Thoracic aorta (tissue), 2 donors: ENCODE measurements at regions not wholly inside any gene's neighbourhood (a gene's known extent, or its start where the extent isn't known, plus 50 kb on each side); places are given as distances from the start of the nearest gene placed in this dataset.

Experiments
- ATAC-seq: fragments of 150-250 bp; one replicate; pipeline ENCODE4 v1.8.0; 2017; ENCODE audit warnings: low read depth; ENCODE audit not compliant: insufficient number of reproducible peaks, low FRiP score
- DNase-seq: peaks from one replicate; pipeline ENCODE4 v3.0.0-alpha.2; 2020; ENCODE audit warnings: low spot score
- H3K27ac ChIP-seq, 2 donors: fragments of 200-600 bp; sonication (generic); 1 replicate in 1 of 2; 2 replicates in 1 of 2; pipeline ENCODE4 v1.5.1; 2016; ENCODE audit warnings: mild to moderate bottlenecking in 2 of 2, moderate library complexity in 2 of 2
- H3K27me3 ChIP-seq: fragments of 200-600 bp; sonication (generic); replicated peaks from 2 replicates; pipeline ENCODE4 v1.6.0; 2016; ENCODE audit warnings: mild to moderate bottlenecking; ENCODE audit not compliant: insufficient read depth
- H3K36me3 ChIP-seq: fragments of 200-600 bp; sonication (generic); one replicate; pipeline ENCODE4 v1.5.1; 2016
- H3K4me1 ChIP-seq, 2 donors: fragments of 200-600 bp; sonication (generic); 1 replicate in 1 of 2; 2 replicates in 1 of 2; pipeline versions ENCODE4 v1.5.1 to v1.6.0; 2016; ENCODE audit warnings: low read depth in 2 of 2, mild to moderate bottlenecking in 1 of 2; ENCODE audit not compliant: control insufficient read depth in 1 of 2
- H3K4me3 ChIP-seq: fragments of 200-600 bp; sonication (generic); 2 replicates; pipeline ENCODE4 v1.5.1; 2016; ENCODE audit warnings: mild to moderate bottlenecking
- H3K9me3 ChIP-seq: fragments of 200-600 bp; sonication (generic); 2 replicates; pipeline ENCODE4 v1.5.1; 2016
- TF ChIP-seq, protein P1 (sequence below): fragments of 200-600 bp; sonication (generic); IDR thresholded peaks from one replicate; pipeline ENCODE4 v1.5.1; 2019; ENCODE audit warnings: antibody characterized with exemption

- TF ChIP-seq, protein P1, sequence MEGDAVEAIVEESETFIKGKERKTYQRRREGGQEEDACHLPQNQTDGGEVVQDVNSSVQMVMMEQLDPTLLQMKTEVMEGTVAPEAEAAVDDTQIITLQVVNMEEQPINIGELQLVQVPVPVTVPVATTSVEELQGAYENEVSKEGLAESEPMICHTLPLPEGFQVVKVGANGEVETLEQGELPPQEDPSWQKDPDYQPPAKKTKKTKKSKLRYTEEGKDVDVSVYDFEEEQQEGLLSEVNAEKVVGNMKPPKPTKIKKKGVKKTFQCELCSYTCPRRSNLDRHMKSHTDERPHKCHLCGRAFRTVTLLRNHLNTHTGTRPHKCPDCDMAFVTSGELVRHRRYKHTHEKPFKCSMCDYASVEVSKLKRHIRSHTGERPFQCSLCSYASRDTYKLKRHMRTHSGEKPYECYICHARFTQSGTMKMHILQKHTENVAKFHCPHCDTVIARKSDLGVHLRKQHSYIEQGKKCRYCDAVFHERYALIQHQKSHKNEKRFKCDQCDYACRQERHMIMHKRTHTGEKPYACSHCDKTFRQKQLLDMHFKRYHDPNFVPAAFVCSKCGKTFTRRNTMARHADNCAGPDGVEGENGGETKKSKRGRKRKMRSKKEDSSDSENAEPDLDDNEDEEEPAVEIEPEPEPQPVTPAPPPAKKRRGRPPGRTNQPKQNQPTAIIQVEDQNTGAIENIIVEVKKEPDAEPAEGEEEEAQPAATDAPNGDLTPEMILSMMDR: no peak
- H3K4me1 ChIP-seq: no peaks in the 10 kb centered on the region
- H3K4me3 ChIP-seq: no peak overlapping the region
- no peaks in the 10 kb centered on the region for H3K27me3 ChIP-seq
- no peaks in the 10 kb centered on the region for H3K36me3 ChIP-seq
- DNase-seq (no peak), ATAC-seq (no peak)
- no peaks in the 10 kb centered on the region for H3K9me3 ChIP-seq
- H3K27ac ChIP-seq: no peak overlapping the region
These were observed 50.0 kb downstream of the PABIR2 start for GRCh38 chrX:134747006-134747405.

DNA sequence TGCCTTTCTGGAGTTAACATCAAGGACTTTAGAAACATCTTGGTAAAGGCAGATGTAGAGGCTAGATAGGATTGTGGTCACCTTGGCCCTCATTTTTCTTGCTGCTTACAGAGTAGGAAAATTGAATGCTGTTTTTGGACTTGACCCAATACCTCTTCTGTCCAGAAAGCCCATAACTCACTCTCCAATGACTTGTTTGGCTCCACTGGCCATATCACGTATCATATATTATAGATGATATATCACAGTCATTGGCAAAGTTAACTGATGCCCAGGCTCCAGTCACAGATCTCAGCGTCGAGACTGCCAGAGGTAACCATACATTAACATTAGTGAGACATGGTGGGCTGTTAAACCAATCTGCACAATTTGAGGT, 50.6 kb downstream of the PABIR2 start:
- Histone ChIP-seq H3K27ac (no peak overlapping the region), H3K4me1 (no peaks in the 10 kb centered on the region), H3K9me3 (no peaks in the 10 kb centered on the region), H3K4me3 (no peak overlapping the region), H3K36me3 (no peaks in the 10 kb centered on the region), H3K27me3 (no peaks in the 10 kb centered on the region)
- TF ChIP-seq, protein P1: no peak
- no peak for ATAC-seq
- no peak for DNase-seq

GRCh38 chrX:134745636-134746409, 51.2 kb downstream of the PABIR2 start:
- Histone ChIP-seq H3K4me1 (no peaks in the 10 kb centered on the region), H3K4me3 (no peak overlapping the region), H3K36me3 (no peaks in the 10 kb centered on the region), H3K27me3 (no peaks in the 10 kb centered on the region), H3K27ac (no peak overlapping the region), H3K9me3 (no peaks in the 10 kb centered on the region)
- DNase-seq (no peak), ATAC-seq (no peak)
- TF ChIP-seq, protein P1: no peak

GRCh38 chrX:134743091-134743490, 53.9 kb downstream of the PABIR2 start:
- Histone ChIP-seq H3K36me3 (no peaks in the 10 kb centered on the region), H3K27ac (no peak overlapping the region), H3K4me1 (no peaks in the 10 kb centered on the region), H3K4me3 (no peak overlapping the region), H3K27me3 (no peaks in the 10 kb centered on the region), H3K9me3 (no peaks in the 10 kb centered on the region)
- ATAC-seq: no peak
- DNase-seq: no peak
- TF ChIP-seq, protein P1: no peak

DNA sequence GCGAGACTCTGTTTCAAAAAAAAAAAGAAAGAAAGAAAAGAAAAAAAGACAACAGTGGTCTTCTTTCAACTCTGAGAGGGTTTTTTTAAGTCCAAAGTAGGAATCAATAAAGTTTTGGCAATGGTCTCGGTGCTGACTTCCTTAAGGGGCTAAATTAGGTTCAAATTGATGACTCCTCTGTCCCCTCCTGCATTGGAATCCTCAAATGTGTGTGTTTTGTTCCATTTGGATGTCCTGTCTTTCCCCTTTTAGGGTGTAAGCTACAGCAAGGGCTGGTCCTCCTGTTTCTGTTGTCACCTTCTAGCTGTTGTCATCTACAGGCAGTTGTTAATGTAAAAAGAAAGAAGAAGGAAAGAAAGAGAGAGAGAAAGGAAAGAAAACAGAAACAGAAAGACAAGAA, 54.4 kb downstream of the PABIR2 start:
- Histone ChIP-seq H3K4me1 (no peaks in the 10 kb centered on the region), H3K36me3 (no peaks in the 10 kb centered on the region), H3K27ac (no peak overlapping the region), H3K4me3 (no peak overlapping the region), H3K27me3 (no peaks in the 10 kb centered on the region), H3K9me3 (no peaks in the 10 kb centered on the region)
- ATAC-seq (no peak), DNase-seq (no peak)
- TF ChIP-seq, protein P1: no peak
